ENCODE measurements at regions not wholly inside any gene's neighbourhood (a gene's known extent, or its start where the extent isn't known, plus 50 kb on each side); places are given as distances from the start of the nearest gene placed in this dataset.
"Not testable (repeated sequence)": the region's sequence is repeated elsewhere in the genome, so short reads cannot be mapped to it uniquely, and the experiment has no call there.

- no peak for DNase-seq (ENCODE audit: insufficient read length, low spot score)
- no peak for FAIRE-seq
Measured at GRCh38 chr3:89908711-89909213, 801.3 kb downstream of the EPHA3 start.

DNA sequence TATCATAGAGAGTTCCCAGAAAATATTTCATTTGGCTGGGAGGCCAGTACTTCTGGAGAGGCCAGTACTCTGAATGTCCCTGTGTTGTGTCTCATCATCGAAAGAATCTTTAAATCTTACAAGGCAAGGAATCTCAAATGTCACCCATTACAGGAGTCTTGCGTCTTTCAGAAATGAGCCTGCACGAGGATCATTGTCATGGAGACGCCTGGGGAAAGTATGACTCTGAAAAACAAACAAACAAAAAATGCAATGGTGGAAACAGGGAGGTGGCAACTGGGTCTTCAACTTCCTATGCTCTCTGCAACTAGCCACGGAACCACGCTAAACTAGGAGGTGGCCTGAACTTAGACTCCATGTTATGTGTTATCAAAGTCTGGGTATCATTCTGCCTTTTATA lies 804.6 kb downstream of the EPHA3 start:
- no peak for DNase-seq (ENCODE audit: insufficient read length, low spot score)
- no peak for FAIRE-seq

GRCh38 chr3:89923921-89924610 lies 816.6 kb downstream of the EPHA3 start:
- DNase-seq (ENCODE audit: insufficient read length, low spot score) = no peak
- FAIRE-seq = no peak

DNA sequence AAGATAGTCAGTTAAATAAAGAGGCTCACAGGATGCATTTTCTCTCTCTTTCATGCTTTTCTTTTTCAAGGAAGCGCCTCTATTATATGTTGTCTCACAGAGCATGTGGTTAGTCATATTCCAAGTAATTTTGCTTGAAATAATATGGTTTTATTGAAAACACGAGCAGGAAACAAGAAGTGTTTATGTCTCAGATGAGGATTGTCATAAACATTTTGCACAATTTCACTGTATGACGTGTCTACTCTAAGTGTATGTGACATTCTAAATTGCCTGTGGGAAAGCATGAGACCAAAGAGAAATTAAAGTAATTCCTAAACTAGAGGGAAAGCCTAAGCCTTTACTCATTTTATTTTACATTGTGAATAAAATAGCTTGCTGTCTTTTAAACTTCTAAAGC lies 818.6 kb downstream of the EPHA3 start:
- DNase-seq (ENCODE audit: insufficient read length, low spot score) = no peak
- FAIRE-seq = no peak

GRCh38 chr3:89932882-89933281 lies 825.5 kb downstream of the EPHA3 start:
- FAIRE-seq (no peak), DNase-seq (ENCODE audit: insufficient read length, low spot score) (no peak)

GRCh38 chr3:89944461-89944860 lies 837.0 kb downstream of the EPHA3 start:
- FAIRE-seq; DNase-seq (ENCODE audit: insufficient read length, low spot score): not testable (repeated sequence)

GRCh38 chr3:89946884-89947283 lies 839.5 kb downstream of the EPHA3 start:
- DNase-seq (ENCODE audit: insufficient read length, low spot score) = no peak
- no peak for FAIRE-seq

GRCh38 chr3:89947337-89947954 lies 840.0 kb downstream of the EPHA3 start:
- FAIRE-seq = no peak
- DNase-seq (ENCODE audit: insufficient read length, low spot score) = no peak

GRCh38 chr3:89948008-89948407 lies 840.6 kb downstream of the EPHA3 start:
- DNase-seq (ENCODE audit: insufficient read length, low spot score) (no peak), FAIRE-seq (no peak)

- DNase-seq (ENCODE audit: insufficient read length, low spot score) (no peak), FAIRE-seq (no peak)
Measured at GRCh38 chr3:89950772-89951171, 843.4 kb downstream of the EPHA3 start.

DNA sequence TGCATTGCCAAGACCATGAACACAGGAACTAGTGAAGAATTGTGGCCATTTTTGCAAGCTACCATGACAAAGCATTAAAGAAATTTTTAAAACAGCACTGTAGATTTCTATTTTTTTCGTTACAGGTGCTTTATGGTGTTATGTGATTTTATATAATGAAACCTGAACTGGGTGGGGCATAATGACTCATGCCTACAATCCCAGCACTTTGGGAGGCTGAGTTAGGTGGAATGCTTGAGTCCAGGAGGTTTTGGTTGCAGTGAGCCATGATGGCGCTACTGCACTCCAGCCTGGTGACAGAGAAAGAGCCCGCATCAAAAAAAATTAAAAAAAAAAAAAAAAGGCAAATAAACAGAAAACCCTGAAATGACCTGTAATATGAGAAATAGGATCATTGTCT lies 846.7 kb downstream of the EPHA3 start:
- no peak for DNase-seq (ENCODE audit: insufficient read length, low spot score)

GRCh38 chr3:89955156-89955555 lies 847.7 kb downstream of the EPHA3 start:
- FAIRE-seq (no peak), DNase-seq (ENCODE audit: insufficient read length, low spot score) (no peak)

More for the DNA sequence above, 846.7 kb downstream of the EPHA3 start:
- no peak for FAIRE-seq

- DNase-seq (ENCODE audit: insufficient read length, low spot score) (no peak), FAIRE-seq (no peak)
Measured at GRCh38 chr3:89957451-89957850, 850.0 kb downstream of the EPHA3 start.

DNA sequence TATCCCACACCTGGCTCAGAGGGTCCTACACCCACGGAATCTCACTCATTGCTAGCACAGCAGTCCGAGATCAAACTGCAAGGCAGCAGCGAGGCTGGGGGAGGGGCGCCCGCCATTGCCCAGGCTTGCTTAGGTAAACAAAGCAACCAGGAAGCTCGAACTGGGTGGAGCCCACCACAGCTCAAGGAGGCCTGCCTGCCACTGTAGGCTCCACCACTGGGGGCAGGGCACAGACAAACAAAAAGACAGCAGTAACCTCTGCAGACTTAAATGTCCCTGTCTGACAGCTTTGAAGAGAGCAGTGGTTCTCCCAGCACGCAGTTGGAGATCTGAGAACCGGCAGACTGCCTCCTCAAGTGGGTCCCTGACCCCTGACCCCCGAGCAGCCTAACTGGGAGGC lies 850.7 kb downstream of the EPHA3 start:
- not testable (repeated sequence) for DNase-seq (ENCODE audit: insufficient read length, low spot score); FAIRE-seq

DNA sequence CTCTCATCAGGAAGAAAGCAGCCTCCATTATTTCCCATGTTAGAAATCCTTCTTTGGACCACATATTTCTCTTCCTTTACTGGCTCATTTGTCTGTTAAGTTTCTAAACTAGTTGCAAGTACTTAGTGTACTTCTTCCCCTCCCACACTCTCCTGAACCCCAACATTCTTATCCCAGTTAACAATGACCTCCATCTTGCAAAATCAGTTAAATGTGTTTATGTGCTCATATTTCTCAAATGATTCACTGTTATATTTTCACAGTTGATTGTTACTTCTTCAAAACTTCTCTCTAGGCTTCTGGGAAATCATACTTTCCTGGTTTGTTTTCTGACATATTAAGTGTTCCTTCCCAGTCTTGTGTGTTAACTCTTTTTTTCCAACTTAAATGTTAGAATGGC lies 856.9 kb downstream of the EPHA3 start:
- DNase-seq (ENCODE audit: insufficient read length, low spot score) (no peak), FAIRE-seq (no peak)

DNA sequence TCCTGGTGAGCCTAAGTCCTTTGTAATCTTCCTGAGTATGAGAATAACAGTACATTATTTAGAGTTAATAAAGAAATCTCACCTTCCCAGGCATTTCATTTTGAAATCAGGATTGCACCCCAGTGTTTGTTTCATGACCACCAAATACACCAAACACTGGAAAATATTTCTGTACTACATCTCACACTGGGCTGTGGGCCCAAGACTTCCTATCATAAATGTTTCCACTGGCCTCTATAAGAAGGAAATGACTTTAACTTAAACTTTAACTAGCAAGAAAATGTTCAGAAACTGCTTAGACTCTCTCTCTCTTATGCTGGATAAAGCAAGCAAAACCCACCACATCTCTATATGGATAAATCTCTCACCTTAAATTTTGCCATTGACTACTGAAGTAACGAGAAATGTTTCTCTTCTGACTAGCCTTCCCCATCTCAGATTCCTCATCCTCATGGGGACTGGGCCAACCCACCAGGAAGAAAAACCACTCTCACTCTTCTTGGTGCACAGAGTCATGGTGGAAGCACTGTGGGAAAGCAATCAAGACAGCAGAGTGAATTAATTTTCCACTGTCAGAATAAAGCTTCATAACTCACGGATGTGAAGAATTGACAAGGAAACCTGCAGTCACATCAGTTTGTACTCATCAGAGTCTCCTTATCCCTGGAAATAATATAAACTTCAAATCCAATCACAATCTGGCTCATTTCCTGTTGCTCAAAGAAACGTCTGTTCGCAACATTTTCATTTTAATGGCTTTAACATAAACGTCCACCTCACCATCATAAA lies 859.6 kb downstream of the EPHA3 start:
- no peak for DNase-seq (ENCODE audit: insufficient read length, low spot score)
- FAIRE-seq = no peak

- FAIRE-seq (no peak), DNase-seq (ENCODE audit: insufficient read length, low spot score) (no peak)
Measured at GRCh38 chr3:89971329-89971728, 863.9 kb downstream of the EPHA3 start.

- DNase-seq (ENCODE audit: insufficient read length, low spot score) (no peak), FAIRE-seq (no peak)
Measured at GRCh38 chr3:89973156-89973555, 865.7 kb downstream of the EPHA3 start.

- FAIRE-seq (no peak), DNase-seq (ENCODE audit: insufficient read length, low spot score) (no peak)
Measured at GRCh38 chr3:89974903-89975519, 867.6 kb downstream of the EPHA3 start.

- FAIRE-seq = no peak
Measured at GRCh38 chr3:89983449-89983848, 876.0 kb downstream of the EPHA3 start.

GRCh38 chr3:90005281-90005847 lies 897.9 kb downstream of the EPHA3 start:
- FAIRE-seq = no peak

More at GRCh38 chr3:89983449-89983848, 876.0 kb downstream of the EPHA3 start:
- DNase-seq (ENCODE audit: insufficient read length, low spot score) = no peak

More at GRCh38 chr3:90005281-90005847, 897.9 kb downstream of the EPHA3 start:
- no peak for DNase-seq (ENCODE audit: insufficient read length, low spot score)

Data from GM19239 (cell line).